ENCODE measurements at regions not wholly inside any gene's neighbourhood (a gene's known extent, or its start where the extent isn't known, plus 50 kb on each side); places are given as distances from the start of the nearest gene placed in this dataset.

DNA sequence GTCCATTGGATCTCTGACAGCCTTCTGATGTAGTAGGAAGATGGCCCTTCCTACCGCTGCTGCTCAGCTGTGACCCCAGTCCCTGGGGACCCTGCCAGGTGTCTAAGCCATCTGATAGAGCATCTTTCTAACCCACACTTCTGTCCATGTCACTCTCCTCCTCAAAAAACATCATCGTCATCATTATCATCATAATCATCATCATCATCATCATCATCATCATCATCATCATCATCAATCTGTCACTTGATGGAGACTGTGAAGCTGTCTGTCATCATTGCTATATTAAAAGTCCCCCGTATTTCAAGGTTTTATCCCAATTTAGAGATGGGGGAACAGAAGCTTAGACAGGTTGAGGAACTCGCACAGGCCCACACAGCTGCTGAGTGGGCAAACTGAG lies 75.1 kb upstream of the SLC6A11 start:
- no peaks in the 10 kb centered on the region for H3K36me3 Mint-ChIP-seq (ENCODE audit: low read depth)
- no peaks in the 10 kb centered on the region for H3K9me3 Mint-ChIP-seq
- DNase-seq, result no peak
- H3K27me3 Mint-ChIP-seq (ENCODE audit: insufficient read depth), result peaks cover 39% of the 10 kb centered on the region
- H3K4me3 Mint-ChIP-seq, result no peak overlapping the region
- H3K27ac Mint-ChIP-seq, result no peak overlapping the region
- H3K4me1 Mint-ChIP-seq (ENCODE audit: low read depth), result no peaks in the 10 kb centered on the region
- TF ChIP-seq, protein P1, sequence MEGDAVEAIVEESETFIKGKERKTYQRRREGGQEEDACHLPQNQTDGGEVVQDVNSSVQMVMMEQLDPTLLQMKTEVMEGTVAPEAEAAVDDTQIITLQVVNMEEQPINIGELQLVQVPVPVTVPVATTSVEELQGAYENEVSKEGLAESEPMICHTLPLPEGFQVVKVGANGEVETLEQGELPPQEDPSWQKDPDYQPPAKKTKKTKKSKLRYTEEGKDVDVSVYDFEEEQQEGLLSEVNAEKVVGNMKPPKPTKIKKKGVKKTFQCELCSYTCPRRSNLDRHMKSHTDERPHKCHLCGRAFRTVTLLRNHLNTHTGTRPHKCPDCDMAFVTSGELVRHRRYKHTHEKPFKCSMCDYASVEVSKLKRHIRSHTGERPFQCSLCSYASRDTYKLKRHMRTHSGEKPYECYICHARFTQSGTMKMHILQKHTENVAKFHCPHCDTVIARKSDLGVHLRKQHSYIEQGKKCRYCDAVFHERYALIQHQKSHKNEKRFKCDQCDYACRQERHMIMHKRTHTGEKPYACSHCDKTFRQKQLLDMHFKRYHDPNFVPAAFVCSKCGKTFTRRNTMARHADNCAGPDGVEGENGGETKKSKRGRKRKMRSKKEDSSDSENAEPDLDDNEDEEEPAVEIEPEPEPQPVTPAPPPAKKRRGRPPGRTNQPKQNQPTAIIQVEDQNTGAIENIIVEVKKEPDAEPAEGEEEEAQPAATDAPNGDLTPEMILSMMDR (IDR thresholded peaks at IDR 0.05), result no peak

DNA sequence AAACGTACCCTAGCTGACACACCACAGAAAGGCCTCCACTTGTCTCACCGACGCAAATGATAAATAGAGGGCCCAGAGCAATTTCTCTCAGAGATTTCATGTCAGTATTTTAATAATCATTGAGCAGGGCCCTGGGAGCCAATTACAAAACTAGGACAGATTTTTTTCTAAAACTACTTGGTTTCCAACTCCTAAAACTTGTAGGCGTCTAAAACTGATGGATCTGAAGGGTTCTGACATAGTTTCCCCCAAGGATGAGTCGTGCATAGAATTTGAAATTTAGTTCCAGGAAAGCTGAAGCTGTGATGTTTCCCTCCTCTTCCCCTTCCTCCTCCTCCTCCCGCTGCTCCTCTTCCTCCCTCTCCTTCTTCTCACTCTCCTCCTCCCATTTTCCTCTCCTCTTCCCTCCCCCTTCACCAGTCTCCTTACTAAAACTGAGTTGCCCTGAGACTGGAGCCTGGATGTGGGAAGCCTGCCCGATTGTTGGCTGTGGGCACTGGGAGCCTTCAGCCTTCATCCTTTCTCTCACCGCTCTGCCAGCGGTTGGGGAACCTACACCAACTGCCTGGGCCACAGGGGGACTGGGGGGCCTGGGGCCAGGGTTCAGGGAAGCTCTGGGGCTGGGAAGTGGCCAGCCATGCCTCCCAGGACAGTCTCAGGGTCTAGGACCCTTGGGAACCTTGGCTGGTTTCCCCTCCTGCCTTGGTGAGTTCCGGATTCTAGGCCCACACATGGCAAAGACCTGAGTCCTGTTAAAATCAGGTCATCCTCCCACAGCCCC lies 73.9 kb upstream of the SLC6A11 start:
- no peaks in the 10 kb centered on the region for H3K4me1 Mint-ChIP-seq (ENCODE audit: low read depth)
- no peaks in the 10 kb centered on the region for H3K36me3 Mint-ChIP-seq (ENCODE audit: low read depth)
- no peaks in the 10 kb centered on the region for H3K9me3 Mint-ChIP-seq
- peaks cover 43% of the 10 kb centered on the region for H3K27me3 Mint-ChIP-seq (ENCODE audit: insufficient read depth)
- H3K27ac Mint-ChIP-seq, result no peak overlapping the region
- TF ChIP-seq, protein P1 (IDR thresholded peaks at IDR 0.05), result no peak
- no peak for DNase-seq
- no peak overlapping the region for H3K4me3 Mint-ChIP-seq

DNA sequence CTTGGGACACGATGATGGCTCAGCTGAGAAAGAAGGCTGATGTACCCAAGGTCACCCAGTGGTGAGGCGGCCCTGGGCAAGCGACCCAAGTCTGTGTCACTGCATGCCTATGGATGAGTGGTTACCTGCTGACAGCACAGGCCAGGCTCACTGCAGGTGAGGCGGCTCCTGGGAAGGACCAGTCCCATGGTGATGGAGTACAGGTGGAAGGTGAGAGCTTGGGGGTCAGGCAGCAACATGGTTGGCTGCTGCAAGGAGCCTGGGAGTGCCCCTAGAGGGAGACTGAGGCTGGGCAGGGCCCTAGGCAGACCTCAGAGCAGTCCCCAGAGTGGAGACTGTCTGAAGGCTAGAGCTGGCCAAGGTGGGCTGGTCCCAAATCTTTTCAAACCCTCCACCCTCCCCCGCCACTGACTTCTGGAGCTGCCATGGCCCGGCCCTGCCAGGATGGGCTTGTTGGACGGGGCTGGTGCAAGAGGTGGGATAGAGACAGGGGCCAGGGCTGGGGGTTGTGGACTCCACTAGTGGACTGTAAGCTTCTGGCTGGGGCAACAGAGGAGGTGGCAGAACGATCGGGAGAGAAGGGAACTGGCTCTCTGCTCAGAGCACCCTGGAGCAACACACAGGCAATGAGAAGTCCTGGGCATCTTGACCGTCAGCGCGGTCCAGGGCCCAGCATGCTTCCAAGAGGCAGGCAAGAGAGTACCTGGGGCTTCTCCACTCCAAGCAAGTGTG lies 72.5 kb upstream of the SLC6A11 start:
- no peak overlapping the region for H3K4me3 Mint-ChIP-seq
- TF ChIP-seq, protein P1 (IDR thresholded peaks at IDR 0.05), result no peak
- H3K27ac Mint-ChIP-seq, result no peak overlapping the region
- DNase-seq, result no peak
- no peaks in the 10 kb centered on the region for H3K9me3 Mint-ChIP-seq
- no peaks in the 10 kb centered on the region for H3K36me3 Mint-ChIP-seq (ENCODE audit: low read depth)
- no peaks in the 10 kb centered on the region for H3K4me1 Mint-ChIP-seq (ENCODE audit: low read depth)
- H3K27me3 Mint-ChIP-seq (ENCODE audit: insufficient read depth), result peaks cover 35% of the 10 kb centered on the region

DNA sequence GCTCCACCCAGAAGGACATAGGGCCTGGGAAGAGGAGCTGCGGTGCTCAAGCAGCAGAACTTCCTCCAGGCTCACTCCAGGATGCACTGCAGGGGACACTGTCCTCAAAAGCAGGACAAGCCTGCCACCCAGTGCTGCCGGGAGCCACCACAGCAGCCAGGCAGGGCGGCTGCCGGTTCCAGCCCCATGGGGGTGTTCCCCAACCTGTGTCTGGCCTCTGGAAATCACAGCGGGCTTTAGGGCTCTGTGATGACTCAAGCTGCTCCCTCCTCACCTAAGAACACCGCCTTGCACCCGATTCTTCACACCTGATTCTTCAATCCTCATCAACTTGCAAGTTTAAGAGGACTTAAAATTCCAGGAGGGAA lies 71.9 kb upstream of the SLC6A11 start:
- peak; percentile 4 for DNase-seq
- no peak overlapping the region for H3K4me3 Mint-ChIP-seq
- H3K27ac Mint-ChIP-seq, result no peak overlapping the region
- H3K27me3 Mint-ChIP-seq (ENCODE audit: insufficient read depth), result peaks cover 29% of the 10 kb centered on the region
- H3K9me3 Mint-ChIP-seq, result no peaks in the 10 kb centered on the region
- TF ChIP-seq, protein P1 (IDR thresholded peaks at IDR 0.05), result no peak; the same call in 1 of the 2 replicates
- H3K36me3 Mint-ChIP-seq (ENCODE audit: low read depth), result no peaks in the 10 kb centered on the region
- no peaks in the 10 kb centered on the region for H3K4me1 Mint-ChIP-seq (ENCODE audit: low read depth)

DNA sequence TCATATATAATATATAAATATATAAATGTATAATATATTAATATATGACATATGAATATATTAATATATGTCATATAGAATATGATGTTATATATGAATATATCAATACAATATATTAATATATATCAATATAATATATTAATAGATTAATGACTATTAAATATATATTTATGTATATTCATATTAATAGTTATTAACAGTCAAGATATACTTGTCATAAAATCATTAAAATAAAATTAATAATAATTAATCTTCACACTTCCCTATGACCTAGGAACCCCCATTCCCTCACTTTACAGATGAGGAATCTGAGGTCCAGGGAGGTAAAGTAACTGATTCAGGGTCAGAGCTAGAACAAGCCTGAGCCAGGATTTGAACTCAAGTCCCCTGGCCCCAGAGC lies 70.6 kb upstream of the SLC6A11 start:
- Mint-ChIP-seq H3K27ac (no peak overlapping the region), H3K4me3 (no peak overlapping the region), H3K36me3 (ENCODE audit: low read depth) (no peaks in the 10 kb centered on the region), H3K27me3 (ENCODE audit: insufficient read depth) (peaks cover 22% of the 10 kb centered on the region), H3K9me3 (no peaks in the 10 kb centered on the region), H3K4me1 (ENCODE audit: low read depth) (no peaks in the 10 kb centered on the region)
- DNase-seq, result no peak
- TF ChIP-seq, protein P1 (IDR thresholded peaks at IDR 0.05), result no peak

Data from HFFc6 (cell line).